Fibroblast of lung (primary cell): ENCODE measurements at regions not wholly inside any gene's neighbourhood (a gene's known extent, or its start where the extent isn't known, plus 50 kb on each side); places are given as distances from the start of the nearest gene placed in this dataset.

Source experiments
- EZH2 ChIP-seq: IDR thresholded peaks from 2 replicates; pipeline ENCODE4 v1.5.1; 2012; ENCODE audit warnings: low read length, control low read depth, mild to moderate bottlenecking; ENCODE audit errors: missing control alignments
- TF ChIP-seq, protein P1 (sequence below), 2 donors: IDR thresholded peaks in 1 of 2; conservative IDR thresholded peaks in 1 of 2; 1 replicate in 1 of 2; 2 replicates in 1 of 2; pipeline ENCODE4 v1.5.1; 2011 to 2012; ENCODE audit warnings: low read length in 2 of 2, control low read depth in 1 of 2, inconsistent platforms in 1 of 2, low read depth in 1 of 2, mild to moderate bottlenecking in 1 of 2

DNA sequence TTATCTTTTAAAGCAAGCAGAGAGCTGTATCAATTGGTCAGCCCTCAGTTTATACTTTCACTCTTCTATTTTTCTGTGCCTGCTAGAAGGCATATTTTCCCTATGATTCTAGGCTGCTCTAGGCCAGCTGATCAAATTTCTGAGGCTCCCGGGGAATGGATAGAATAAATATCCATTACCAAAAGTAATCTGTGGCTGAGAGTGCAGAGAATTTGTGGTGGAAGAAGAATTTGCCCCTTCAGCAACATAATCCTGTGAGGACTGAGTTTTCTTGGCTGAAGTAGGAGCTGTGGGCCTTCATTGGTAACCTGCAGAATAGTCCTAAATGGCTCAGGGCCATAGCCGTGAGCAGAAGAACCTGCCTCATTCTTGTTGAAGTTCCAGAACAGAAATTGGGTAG is 314.6 kb upstream of the CASK start:
- TF ChIP-seq, protein P1, sequence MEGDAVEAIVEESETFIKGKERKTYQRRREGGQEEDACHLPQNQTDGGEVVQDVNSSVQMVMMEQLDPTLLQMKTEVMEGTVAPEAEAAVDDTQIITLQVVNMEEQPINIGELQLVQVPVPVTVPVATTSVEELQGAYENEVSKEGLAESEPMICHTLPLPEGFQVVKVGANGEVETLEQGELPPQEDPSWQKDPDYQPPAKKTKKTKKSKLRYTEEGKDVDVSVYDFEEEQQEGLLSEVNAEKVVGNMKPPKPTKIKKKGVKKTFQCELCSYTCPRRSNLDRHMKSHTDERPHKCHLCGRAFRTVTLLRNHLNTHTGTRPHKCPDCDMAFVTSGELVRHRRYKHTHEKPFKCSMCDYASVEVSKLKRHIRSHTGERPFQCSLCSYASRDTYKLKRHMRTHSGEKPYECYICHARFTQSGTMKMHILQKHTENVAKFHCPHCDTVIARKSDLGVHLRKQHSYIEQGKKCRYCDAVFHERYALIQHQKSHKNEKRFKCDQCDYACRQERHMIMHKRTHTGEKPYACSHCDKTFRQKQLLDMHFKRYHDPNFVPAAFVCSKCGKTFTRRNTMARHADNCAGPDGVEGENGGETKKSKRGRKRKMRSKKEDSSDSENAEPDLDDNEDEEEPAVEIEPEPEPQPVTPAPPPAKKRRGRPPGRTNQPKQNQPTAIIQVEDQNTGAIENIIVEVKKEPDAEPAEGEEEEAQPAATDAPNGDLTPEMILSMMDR (conservative IDR thresholded peaks at IDR 0.05 in 1 of 2, IDR thresholded peaks at IDR 0.05 in 1 of 2; ENCODE audit: low read depth in 1 of 2, low read length in 2 of 2) = no peak
- TF ChIP-seq EZH2 = no peak
